Stomach (tissue), 4 donors: ENCODE measurements at regions not wholly inside any gene's neighbourhood (a gene's known extent, or its start where the extent isn't known, plus 50 kb on each side); places are given as distances from the start of the nearest gene placed in this dataset.

Source experiments
- CTCF ChIP-seq, 7 experiments: fragments of 450-650 bp in 4 of 7; fragments of 200-600 bp in 3 of 7; sonication (generic) in 3 of 7; IDR thresholded peaks; one replicate each; pipeline ENCODE4 v1.5.1; 2016 to 2019; ENCODE audit warnings: antibody characterized with exemption in 7 of 7, control low read depth in 2 of 7, mild to moderate bottlenecking in 1 of 7
- POLR2AphosphoS5 ChIP-seq, 3 donors: sonication (generic); formaldehyde crosslinking; IDR thresholded peaks; one replicate each; pipeline ENCODE4 v1.6.1; 2016; ENCODE audit warnings: antibody characterized with exemption in 3 of 3

DNA sequence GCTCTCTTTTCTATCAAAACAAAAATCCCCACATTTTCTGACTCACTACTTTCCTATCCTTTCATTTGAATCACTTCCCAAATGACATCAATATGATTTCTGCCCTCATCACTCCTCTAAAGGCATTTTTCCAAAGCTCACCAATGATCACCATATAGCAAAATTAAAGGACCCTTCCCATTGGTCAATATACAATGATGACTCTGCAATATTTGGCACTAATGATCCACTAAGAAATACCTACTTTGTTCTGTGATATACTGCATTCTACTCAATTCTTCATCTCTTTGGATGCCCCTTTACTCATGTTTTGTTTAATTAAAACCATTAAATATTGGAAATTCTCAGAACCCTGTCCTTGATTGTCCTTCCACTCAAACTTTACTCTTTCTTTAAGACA, 200.3 kb upstream of the PTCHD4 start:
- TF ChIP-seq POLR2AphosphoS5 (IDR thresholded peaks at IDR 0.05) (no peak), CTCF (IDR thresholded peaks at IDR 0.05) (no peak)
